Astrocyte (in vitro differentiated cells and primary cell): ENCODE measurements at regions not wholly inside any gene's neighbourhood (a gene's known extent, or its start where the extent isn't known, plus 50 kb on each side); places are given as distances from the start of the nearest gene placed in this dataset.

Source experiments
- DNase-seq: peaks from one replicate; pipeline ENCODE4 v3.0.0-alpha.2; 2010; ENCODE audit warnings: low read depth
- FAIRE-seq: peaks from 2 replicates; lab custom pipeline; 2011; peaks lifted over from hg19 to GRCh38; lab: Jason Lieb, UNC
- H2AFZ ChIP-seq: 2 replicates; pipeline ENCODE4 v1.6.0; 2012; ENCODE audit warnings: low read depth, low read length, inconsistent platforms
- H3K27ac ChIP-seq: 2 replicates; pipeline ENCODE4 v1.5.1; 2011; ENCODE audit warnings: low read depth, low read length, inconsistent platforms
- H3K27me3 ChIP-seq: 2 replicates; pipeline ENCODE4 v1.6.0; 2011; ENCODE audit warnings: low read length, inconsistent platforms; ENCODE audit not compliant: insufficient read depth
- H3K36me3 ChIP-seq: 2 replicates; pipeline ENCODE4 v1.5.1; 2011; ENCODE audit warnings: low read length, inconsistent platforms; ENCODE audit not compliant: insufficient read depth
- H3K4me1 ChIP-seq: 2 replicates; pipeline ENCODE4 v1.5.1; 2011; ENCODE audit warnings: low read length, inconsistent platforms; ENCODE audit not compliant: insufficient read depth
- H3K4me2 ChIP-seq: 2 replicates; pipeline ENCODE4 v1.6.0; 2012; ENCODE audit warnings: low read length, inconsistent platforms
- H3K4me3 ChIP-seq: 2 replicates; pipeline ENCODE4 v1.5.1; 2011; ENCODE audit warnings: low read depth, mild to moderate bottlenecking, low read length, inconsistent platforms; ENCODE audit not compliant: insufficient read depth
- H3K79me2 ChIP-seq: 2 replicates; pipeline ENCODE4 v1.6.0; 2012; ENCODE audit warnings: mild to moderate bottlenecking, low read length, inconsistent platforms; ENCODE audit not compliant: insufficient read depth
- H3K9ac ChIP-seq: 2 replicates; pipeline ENCODE4 v1.6.0; 2012; ENCODE audit warnings: mild to moderate bottlenecking, low read length, inconsistent platforms
- H3K9me3 ChIP-seq: 2 replicates; pipeline ENCODE4 v1.5.1; 2012; ENCODE audit warnings: low read depth, mild to moderate bottlenecking, low read length, inconsistent platforms; ENCODE audit not compliant: insufficient read depth
- H4K20me1 ChIP-seq: 2 replicates; pipeline ENCODE4 v1.6.0; 2012; ENCODE audit warnings: low read length, inconsistent platforms; ENCODE audit not compliant: insufficient read depth
- H3K27ac Mint-ChIP-seq: one replicate; pipeline ENCODE4 v1.8.0; 2021; ENCODE audit warnings: mild to moderate bottlenecking, mixed read lengths; ENCODE audit not compliant: unreplicated experiment
- H3K27me3 Mint-ChIP-seq: one replicate; pipeline ENCODE4 v1.8.0; 2021; ENCODE audit warnings: low read depth, mixed read lengths; ENCODE audit not compliant: unreplicated experiment
- H3K36me3 Mint-ChIP-seq: one replicate; pipeline ENCODE4 v1.8.0; 2021; ENCODE audit warnings: low read depth, mixed read lengths; ENCODE audit not compliant: unreplicated experiment
- H3K4me1 Mint-ChIP-seq: one replicate; pipeline ENCODE4 v1.8.0; 2021; ENCODE audit warnings: low read depth, mixed read lengths; ENCODE audit not compliant: unreplicated experiment
- H3K4me3 Mint-ChIP-seq: one replicate; pipeline ENCODE4 v1.8.0; 2021; ENCODE audit warnings: mild to moderate bottlenecking, moderate library complexity, mixed read lengths; ENCODE audit not compliant: unreplicated experiment
- H3K9me3 Mint-ChIP-seq: one replicate; pipeline ENCODE4 v1.8.0; 2021; ENCODE audit warnings: mild to moderate bottlenecking, mixed read lengths; ENCODE audit not compliant: unreplicated experiment
- EZH2 ChIP-seq: IDR thresholded peaks from 2 replicates; pipeline ENCODE4 v1.6.1; 2012; ENCODE audit warnings: mild to moderate bottlenecking, low read length, inconsistent platforms; ENCODE audit not compliant: insufficient read depth
- TF ChIP-seq, protein P1 (sequence below): IDR thresholded peaks from 2 replicates; pipeline ENCODE4 v1.5.1; 2011; ENCODE audit warnings: low read depth, mild to moderate bottlenecking, inconsistent platforms, low read length, moderate library complexity; ENCODE audit not compliant: insufficient read depth

DNA sequence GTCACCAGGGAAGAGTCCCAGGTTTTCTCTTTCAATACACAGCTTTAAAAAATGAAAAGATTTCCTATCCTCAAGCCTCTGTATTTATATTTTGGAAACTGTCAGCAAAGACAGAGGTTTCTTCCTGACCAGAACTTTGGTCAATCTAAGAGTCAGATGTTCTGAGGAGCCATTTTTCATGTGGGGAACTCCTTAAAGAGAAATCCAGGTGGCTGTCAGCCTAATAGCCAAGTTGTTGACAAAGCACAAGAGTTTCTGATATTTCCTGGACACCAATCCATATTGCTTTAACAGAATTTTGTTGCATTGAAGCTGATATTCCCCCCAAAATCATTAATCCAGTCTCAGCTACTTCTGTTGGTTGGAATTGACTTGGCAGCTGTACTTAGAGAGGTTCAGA, 318.6 kb upstream of the NFIA start:
- no peak overlapping the region for H2AFZ ChIP-seq
- Mint-ChIP-seq H3K27me3 (peaks cover 5% of the 10 kb centered on the region), H3K4me1 (no peaks in the 10 kb centered on the region), H3K9me3 (no peaks in the 10 kb centered on the region), H3K36me3 (no peaks in the 10 kb centered on the region), H3K27ac (no peak overlapping the region), H3K4me3 (no peak overlapping the region)
- no peak overlapping the region for H3K9ac ChIP-seq
- no peak overlapping the region for H3K4me3 ChIP-seq
- no peaks in the 10 kb centered on the region for H3K27me3 ChIP-seq
- DNase-seq (no peak), FAIRE-seq (no peak)
- H3K36me3 ChIP-seq = no peaks in the 10 kb centered on the region
- H3K27ac ChIP-seq = no peak overlapping the region
- H3K4me2 ChIP-seq = no peak overlapping the region
- no peaks in the 10 kb centered on the region for H3K9me3 ChIP-seq
- H3K79me2 ChIP-seq = no peaks in the 10 kb centered on the region
- no peak for TF ChIP-seq EZH2
- TF ChIP-seq, protein P1, sequence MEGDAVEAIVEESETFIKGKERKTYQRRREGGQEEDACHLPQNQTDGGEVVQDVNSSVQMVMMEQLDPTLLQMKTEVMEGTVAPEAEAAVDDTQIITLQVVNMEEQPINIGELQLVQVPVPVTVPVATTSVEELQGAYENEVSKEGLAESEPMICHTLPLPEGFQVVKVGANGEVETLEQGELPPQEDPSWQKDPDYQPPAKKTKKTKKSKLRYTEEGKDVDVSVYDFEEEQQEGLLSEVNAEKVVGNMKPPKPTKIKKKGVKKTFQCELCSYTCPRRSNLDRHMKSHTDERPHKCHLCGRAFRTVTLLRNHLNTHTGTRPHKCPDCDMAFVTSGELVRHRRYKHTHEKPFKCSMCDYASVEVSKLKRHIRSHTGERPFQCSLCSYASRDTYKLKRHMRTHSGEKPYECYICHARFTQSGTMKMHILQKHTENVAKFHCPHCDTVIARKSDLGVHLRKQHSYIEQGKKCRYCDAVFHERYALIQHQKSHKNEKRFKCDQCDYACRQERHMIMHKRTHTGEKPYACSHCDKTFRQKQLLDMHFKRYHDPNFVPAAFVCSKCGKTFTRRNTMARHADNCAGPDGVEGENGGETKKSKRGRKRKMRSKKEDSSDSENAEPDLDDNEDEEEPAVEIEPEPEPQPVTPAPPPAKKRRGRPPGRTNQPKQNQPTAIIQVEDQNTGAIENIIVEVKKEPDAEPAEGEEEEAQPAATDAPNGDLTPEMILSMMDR = no peak
- no peaks in the 10 kb centered on the region for H4K20me1 ChIP-seq
- peaks cover 12% of the 10 kb centered on the region for H3K4me1 ChIP-seq

DNA sequence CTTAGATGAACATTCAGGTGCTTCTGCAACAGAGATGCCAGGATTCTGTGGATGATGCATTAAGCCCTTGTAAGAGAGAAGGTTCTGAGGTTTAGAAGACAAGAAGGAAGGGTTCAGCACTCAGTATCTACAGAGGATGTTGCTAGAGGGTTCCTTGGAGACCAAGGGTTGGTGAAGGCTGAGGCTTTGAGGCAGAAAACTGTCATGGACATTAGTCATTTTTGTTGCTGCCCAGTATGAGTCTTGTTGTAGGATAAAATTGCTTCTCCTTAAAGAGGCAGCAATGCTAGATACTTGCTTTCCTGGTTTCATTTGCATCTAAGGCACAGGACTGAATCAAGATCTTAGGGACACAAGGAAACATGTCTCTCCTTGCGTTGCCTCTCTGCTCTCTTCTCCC, 319.4 kb upstream of the NFIA start:
- H3K27me3 Mint-ChIP-seq = peaks cover 5% of the 10 kb centered on the region

DNA sequence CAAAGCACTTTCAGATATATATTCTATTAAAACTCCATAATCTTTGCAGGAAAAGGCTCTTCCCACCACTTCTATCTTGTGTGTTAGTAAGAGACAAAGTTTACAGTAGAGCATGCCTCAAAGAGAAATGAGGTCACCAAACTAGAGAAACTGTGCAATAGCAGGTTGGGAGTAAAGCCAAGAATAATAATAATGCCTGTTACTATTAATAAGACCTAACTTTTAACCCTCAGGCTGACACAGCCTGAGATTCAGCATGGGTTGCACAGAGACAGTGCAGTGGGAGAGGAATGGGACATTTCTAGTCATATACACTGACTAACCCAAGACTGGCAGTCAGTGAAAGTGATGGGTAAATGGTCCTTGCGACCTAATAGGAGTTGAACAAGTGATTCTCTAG, 320.2 kb upstream of the NFIA start:
- peak; percentile 58 for DNase-seq
- no peak overlapping the region for H3K27ac ChIP-seq
- no peak for FAIRE-seq
- H3K4me3 ChIP-seq = no peak overlapping the region
- Mint-ChIP-seq H3K27ac (no peak overlapping the region), H3K27me3 (peaks cover 5% of the 10 kb centered on the region), H3K36me3 (no peaks in the 10 kb centered on the region), H3K9me3 (no peaks in the 10 kb centered on the region), H3K4me1 (no peaks in the 10 kb centered on the region), H3K4me3 (no peak overlapping the region)
- H3K9me3 ChIP-seq = no peaks in the 10 kb centered on the region
- TF ChIP-seq EZH2 = no peak
- TF ChIP-seq, protein P1 = no peak
- H3K4me1 ChIP-seq = peaks cover 12% of the 10 kb centered on the region
- H3K79me2 ChIP-seq = no peaks in the 10 kb centered on the region
- H3K9ac ChIP-seq = no peak overlapping the region
- H3K36me3 ChIP-seq = no peaks in the 10 kb centered on the region
- no peak overlapping the region for H3K4me2 ChIP-seq
- H2AFZ ChIP-seq = no peak overlapping the region
- no peaks in the 10 kb centered on the region for H4K20me1 ChIP-seq
- H3K27me3 ChIP-seq = no peaks in the 10 kb centered on the region

More for the DNA sequence above, 319.4 kb upstream of the NFIA start:
- H3K4me1 ChIP-seq = peaks cover 12% of the 10 kb centered on the region
- DNase-seq (no peak), FAIRE-seq (no peak)
- no peaks in the 10 kb centered on the region for H3K9me3 Mint-ChIP-seq
- H3K27me3 ChIP-seq = no peaks in the 10 kb centered on the region
- H4K20me1 ChIP-seq = no peaks in the 10 kb centered on the region
- H3K9me3 ChIP-seq = no peaks in the 10 kb centered on the region
- no peak overlapping the region for H2AFZ ChIP-seq
- H3K79me2 ChIP-seq = no peaks in the 10 kb centered on the region
- no peaks in the 10 kb centered on the region for H3K36me3 ChIP-seq
- H3K4me3 Mint-ChIP-seq = no peak overlapping the region
- no peak for TF ChIP-seq EZH2
- TF ChIP-seq, protein P1 = no peak
- H3K9ac ChIP-seq = no peak overlapping the region
- H3K4me1 Mint-ChIP-seq = no peaks in the 10 kb centered on the region
- no peak overlapping the region for H3K27ac Mint-ChIP-seq
- no peak overlapping the region for H3K27ac ChIP-seq
- H3K4me2 ChIP-seq = peak overlapping the region; percentile 5
- H3K36me3 Mint-ChIP-seq = no peaks in the 10 kb centered on the region
- H3K4me3 ChIP-seq = no peak overlapping the region
